Tibial nerve (tissue), 4 donors: ENCODE measurements at regions not wholly inside any gene's neighbourhood (a gene's known extent, or its start where the extent isn't known, plus 50 kb on each side); places are given as distances from the start of the nearest gene placed in this dataset.

Experiments used
- DNase-seq, 2 donors: peaks; one replicate each; pipeline ENCODE4 v3.0.0-alpha.2; 2019; ENCODE audit warnings: low spot score in 2 of 2
- H3K27ac ChIP-seq, 4 donors: fragments of 200-600 bp; sonication (generic) in 3 of 4; one replicate each; pipeline ENCODE4 v1.5.1; 2017 to 2019; ENCODE audit warnings: mild to moderate bottlenecking in 1 of 4
- H3K27me3 ChIP-seq, 2 donors: fragments of 200-600 bp; sonication (generic) in 1 of 2; one replicate each; pipeline versions ENCODE4 v1.5.1 to v1.6.0; 2017 to 2019
- H3K36me3 ChIP-seq, 3 donors: fragments of 200-600 bp; sonication (generic); one replicate each; pipeline ENCODE4 v1.5.1; 2018 to 2019
- H3K4me1 ChIP-seq, 4 donors: fragments of 200-600 bp; sonication (generic) in 3 of 4; one replicate each; pipeline ENCODE4 v1.5.1; 2017 to 2019
- H3K4me3 ChIP-seq, 4 donors: fragments of 200-600 bp; sonication (generic) in 3 of 4; one replicate each; pipeline ENCODE4 v1.5.1; 2017 to 2019; ENCODE audit warnings: mild to moderate bottlenecking in 1 of 4, moderate library complexity in 1 of 4
- H3K9me3 ChIP-seq, 4 donors: fragments of 200-600 bp; sonication (generic) in 3 of 4; one replicate each; pipeline ENCODE4 v1.5.1; 2017 to 2019
- EP300 ChIP-seq, 2 donors: sonication (generic); formaldehyde crosslinking; IDR thresholded peaks; one replicate each; pipeline ENCODE4 v1.6.1; 2017; ENCODE audit warnings: antibody characterized with exemption in 2 of 2, mild to moderate bottlenecking in 1 of 2
- POLR2A ChIP-seq, 2 donors: fragments of 450-650 bp; IDR thresholded peaks; one replicate each; pipeline ENCODE4 v1.6.1; 2017; ENCODE audit warnings: antibody characterized with exemption in 2 of 2, mild to moderate bottlenecking in 2 of 2, moderate library complexity in 2 of 2
- WGBS, 2 donors: methylation state at CpG; one replicate each; pipeline ENCODE4 v1.1.5; 2018; 5-methylcytosine and 5-hydroxymethylcytosine counted together
- TF ChIP-seq, protein P1 (sequence below), 5 experiments: fragments of 200-600 bp in 3 of 5; fragments of 450-650 bp in 2 of 5; sonication (generic) in 3 of 5; IDR thresholded peaks; one replicate each; pipeline ENCODE4 v1.5.1; 2016 to 2019; ENCODE audit warnings: antibody characterized with exemption in 5 of 5, mild to moderate bottlenecking in 3 of 5, moderate library complexity in 2 of 5

DNA sequence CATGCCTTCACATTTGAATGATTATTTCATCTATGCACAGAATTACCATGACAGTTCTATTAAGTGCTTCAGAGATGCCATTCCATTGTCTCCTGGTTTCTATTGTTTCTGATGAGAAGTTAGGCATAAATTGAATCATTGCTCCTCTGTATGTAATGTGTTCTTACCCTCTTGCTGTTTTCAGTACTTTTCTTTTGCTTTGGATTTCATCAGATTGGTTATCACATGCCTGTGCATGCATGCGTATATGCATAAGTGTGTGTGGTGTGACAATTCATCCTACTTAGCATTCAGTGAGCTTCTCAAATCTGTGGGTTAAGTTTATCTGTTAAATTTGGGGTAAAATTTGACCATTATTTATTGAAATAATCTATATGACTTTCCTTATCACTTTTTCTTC lies 263.3 kb upstream of the RND3 start:
- DNase-seq, result no peak
- H3K27ac ChIP-seq, result no peak overlapping the region
- TF ChIP-seq POLR2A (IDR thresholded peaks at IDR 0.05), result no peak
- no peak for TF ChIP-seq EP300 (IDR thresholded peaks at IDR 0.05)
- TF ChIP-seq, protein P1, sequence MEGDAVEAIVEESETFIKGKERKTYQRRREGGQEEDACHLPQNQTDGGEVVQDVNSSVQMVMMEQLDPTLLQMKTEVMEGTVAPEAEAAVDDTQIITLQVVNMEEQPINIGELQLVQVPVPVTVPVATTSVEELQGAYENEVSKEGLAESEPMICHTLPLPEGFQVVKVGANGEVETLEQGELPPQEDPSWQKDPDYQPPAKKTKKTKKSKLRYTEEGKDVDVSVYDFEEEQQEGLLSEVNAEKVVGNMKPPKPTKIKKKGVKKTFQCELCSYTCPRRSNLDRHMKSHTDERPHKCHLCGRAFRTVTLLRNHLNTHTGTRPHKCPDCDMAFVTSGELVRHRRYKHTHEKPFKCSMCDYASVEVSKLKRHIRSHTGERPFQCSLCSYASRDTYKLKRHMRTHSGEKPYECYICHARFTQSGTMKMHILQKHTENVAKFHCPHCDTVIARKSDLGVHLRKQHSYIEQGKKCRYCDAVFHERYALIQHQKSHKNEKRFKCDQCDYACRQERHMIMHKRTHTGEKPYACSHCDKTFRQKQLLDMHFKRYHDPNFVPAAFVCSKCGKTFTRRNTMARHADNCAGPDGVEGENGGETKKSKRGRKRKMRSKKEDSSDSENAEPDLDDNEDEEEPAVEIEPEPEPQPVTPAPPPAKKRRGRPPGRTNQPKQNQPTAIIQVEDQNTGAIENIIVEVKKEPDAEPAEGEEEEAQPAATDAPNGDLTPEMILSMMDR (IDR thresholded peaks at IDR 0.05), result no peak
- no peaks in the 10 kb centered on the region for H3K27me3 ChIP-seq
- H3K9me3 ChIP-seq, result peaks cover 0 to 3% (median 0%) of the 10 kb centered on the region in 4 donors
- no peak overlapping the region for H3K4me3 ChIP-seq
- H3K36me3 ChIP-seq, result no peaks in the 10 kb centered on the region
- WGBS, 2 donors, result 95% methylated on average over 1 of the region's 1 CpG
- H3K4me1 ChIP-seq, result no peaks in the 10 kb centered on the region

DNA sequence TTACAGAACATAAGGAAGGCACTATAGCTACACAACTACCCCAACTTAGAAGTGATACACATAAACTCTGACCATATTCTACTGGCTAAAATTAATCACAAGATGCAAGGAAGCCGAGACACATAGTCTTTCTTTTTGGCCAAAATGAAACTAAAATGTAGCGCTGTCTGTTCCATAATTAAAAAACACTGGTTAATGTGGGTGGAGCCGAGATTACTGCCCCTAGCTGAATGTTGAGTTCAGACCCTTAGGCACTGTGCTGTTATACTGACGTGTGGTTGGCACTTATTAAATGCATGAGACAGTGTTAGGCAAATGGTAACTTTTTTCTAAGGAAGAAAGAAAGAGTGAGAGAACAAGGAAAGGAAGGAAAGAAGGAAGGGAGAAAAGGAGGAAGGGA lies 254.6 kb upstream of the RND3 start:
- TF ChIP-seq POLR2A (IDR thresholded peaks at IDR 0.05), result no peak
- TF ChIP-seq, protein P1 (IDR thresholded peaks at IDR 0.05), result no peak
- TF ChIP-seq EP300 (IDR thresholded peaks at IDR 0.05), result no peak
- 89 to 92% methylated on average over 4 of the region's 4 CpGs for WGBS, 2 donors
- no peak for DNase-seq
- Histone ChIP-seq H3K4me1 (no peaks in the 10 kb centered on the region), H3K9me3 (no peaks in the 10 kb centered on the region), H3K36me3 (no peaks in the 10 kb centered on the region), H3K4me3 (no peak overlapping the region), H3K27me3 (no peaks in the 10 kb centered on the region), H3K27ac (no peak overlapping the region)

DNA sequence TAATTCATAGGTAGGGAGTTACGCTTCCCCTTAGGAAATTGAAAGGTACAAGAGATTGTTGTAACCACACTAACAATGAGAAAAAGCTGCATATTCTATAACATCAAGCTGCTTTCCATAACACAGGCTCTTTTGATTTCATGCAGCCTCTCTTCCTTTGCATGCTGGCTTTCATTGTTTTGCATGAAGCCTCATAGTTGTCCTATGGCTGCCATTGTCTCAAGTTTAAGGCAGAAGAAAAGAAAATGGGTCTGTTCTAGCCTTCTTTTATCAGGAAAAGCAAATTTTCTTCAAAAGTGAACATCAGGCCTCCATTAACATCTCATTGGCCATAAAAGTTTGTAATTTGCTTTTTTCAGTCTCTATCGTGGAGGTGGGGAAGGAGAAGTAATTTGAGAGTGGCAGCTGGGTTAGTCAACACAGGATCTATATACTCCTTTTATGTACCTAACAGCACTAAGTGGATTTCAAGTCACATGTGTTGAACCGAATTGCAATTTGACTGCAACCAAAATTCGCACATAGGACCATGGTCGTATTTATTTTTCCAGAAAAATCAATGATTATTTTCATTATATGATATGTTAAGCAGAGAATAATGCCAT lies 248.5 kb upstream of the RND3 start:
- H3K27ac ChIP-seq, result no peak overlapping the region
- no peaks in the 10 kb centered on the region for H3K27me3 ChIP-seq
- no peak overlapping the region for H3K4me3 ChIP-seq
- H3K4me1 ChIP-seq, result no peaks in the 10 kb centered on the region
- H3K9me3 ChIP-seq, result no peaks in the 10 kb centered on the region
- WGBS, 2 donors, result 77 to 79% methylated on average over 5 of the region's 5 CpGs
- H3K36me3 ChIP-seq, result no peaks in the 10 kb centered on the region
- DNase-seq, result no peak
- TF ChIP-seq, protein P1 (IDR thresholded peaks at IDR 0.05), result no peak

DNA sequence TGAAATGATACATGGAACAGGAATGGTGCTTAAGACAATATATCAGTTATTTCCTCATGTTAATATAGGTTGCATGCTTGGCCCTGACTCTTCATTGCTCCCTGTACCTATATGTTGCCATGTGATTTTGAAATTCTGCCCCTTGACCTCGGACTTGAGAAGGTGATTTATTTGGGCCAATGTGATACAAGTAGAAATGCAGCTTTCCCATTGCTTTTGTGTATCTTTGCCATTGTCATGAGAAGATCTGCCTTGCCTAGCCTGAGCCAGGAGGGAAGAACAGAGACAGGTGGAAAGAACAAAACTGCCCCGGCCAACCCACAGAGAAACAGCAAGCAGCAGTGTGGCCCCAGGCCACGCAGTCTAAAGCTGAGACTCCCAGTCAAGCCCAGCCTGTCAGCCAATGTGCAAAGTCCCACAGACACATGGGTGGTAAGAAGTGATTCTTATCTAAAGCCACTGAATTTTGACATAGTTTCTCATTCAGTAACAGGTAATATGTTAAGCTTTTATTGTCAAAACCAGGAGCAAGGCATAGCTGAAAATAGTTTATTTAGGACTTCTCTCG lies 245.7 kb upstream of the RND3 start:
- Histone ChIP-seq H3K9me3 (no peaks in the 10 kb centered on the region), H3K27ac (no peak overlapping the region), H3K4me3 (no peak overlapping the region), H3K4me1 (no peaks in the 10 kb centered on the region), H3K27me3 (no peaks in the 10 kb centered on the region), H3K36me3 (no peaks in the 10 kb centered on the region)
- TF ChIP-seq EP300 (IDR thresholded peaks at IDR 0.05) (no peak), POLR2A (IDR thresholded peaks at IDR 0.05) (no peak)
- TF ChIP-seq, protein P1 (IDR thresholded peaks at IDR 0.05), result no peak
- DNase-seq, result no peak
- WGBS, 2 donors, result 83 to 90% methylated on average over 4 of the region's 4 CpGs

DNA sequence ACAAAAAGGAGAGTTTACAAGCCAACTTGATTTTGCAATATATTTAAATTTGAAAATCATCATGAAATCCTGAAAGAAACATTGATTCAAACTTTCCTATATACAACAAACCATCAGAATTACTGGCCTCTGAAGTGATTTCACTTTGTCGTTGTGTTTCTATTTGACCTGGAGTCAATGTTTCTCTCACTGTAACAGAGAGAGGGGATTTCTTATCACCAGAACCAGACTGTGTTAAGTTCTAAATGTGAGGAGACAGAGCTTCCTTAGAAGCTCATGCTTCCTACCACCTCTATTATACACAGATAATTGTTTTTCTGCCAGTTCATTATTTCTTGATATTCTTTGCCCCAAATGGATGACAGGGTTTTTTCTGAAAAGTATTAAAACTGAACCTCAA lies 245.0 kb upstream of the RND3 start:
- no peaks in the 10 kb centered on the region for H3K36me3 ChIP-seq
- no peaks in the 10 kb centered on the region for H3K9me3 ChIP-seq
- H3K27ac ChIP-seq, result no peak overlapping the region
- no peak overlapping the region for H3K4me3 ChIP-seq
- TF ChIP-seq POLR2A (IDR thresholded peaks at IDR 0.05), result no peak
- TF ChIP-seq, protein P1 (IDR thresholded peaks at IDR 0.05), result no peak
- TF ChIP-seq EP300 (IDR thresholded peaks at IDR 0.05), result no peak
- no peak for DNase-seq
- no peaks in the 10 kb centered on the region for H3K4me1 ChIP-seq
- no peaks in the 10 kb centered on the region for H3K27me3 ChIP-seq
- WGBS, 2 donors, result 21 to 33% methylated on average over 1 of the region's 1 CpG
